Gastrocnemius medialis (tissue), 4 donors: ENCODE measurements at regions not wholly inside any gene's neighbourhood (a gene's known extent, or its start where the extent isn't known, plus 50 kb on each side); places are given as distances from the start of the nearest gene placed in this dataset.
"Not testable (repeated sequence)": the region's sequence is repeated elsewhere in the genome, so short reads cannot be mapped to it uniquely, and the experiment has no call there.

Source experiments
- ATAC-seq, 2 donors: fragments of 150-250 bp; one replicate each; pipeline ENCODE4 v1.9.1; 2016
- DNase-seq, 2 donors: peaks; one replicate each; pipeline ENCODE4 v3.0.0-alpha.2; 2019
- H3K27ac ChIP-seq, 4 donors: fragments of 200-600 bp; sonication (generic); 1 replicate in 1 of 4; 2 replicates in 3 of 4; pipeline ENCODE4 v1.5.1; 2016 to 2018; ENCODE audit warnings: mild to moderate bottlenecking in 2 of 4, moderate library complexity in 1 of 4
- H3K27me3 ChIP-seq, 3 donors: fragments of 200-600 bp; sonication (generic) in 2 of 3; 1 replicate in 1 of 3; 2 replicates in 2 of 3; pipeline versions ENCODE4 v1.5.1 to v1.6.0; 2016 to 2019; ENCODE audit warnings: mild to moderate bottlenecking in 1 of 3, moderate library complexity in 1 of 3
- H3K36me3 ChIP-seq, 2 donors: fragments of 200-600 bp; sonication (generic) in 1 of 2; one replicate each; pipeline ENCODE4 v1.5.1; 2017 to 2018
- H3K4me1 ChIP-seq, 2 donors: fragments of 200-600 bp; sonication (generic) in 1 of 2; one replicate each; pipeline ENCODE4 v1.5.1; 2016 to 2017; ENCODE audit warnings: mild to moderate bottlenecking in 2 of 2
- H3K4me3 ChIP-seq, 4 donors: fragments of 200-600 bp; sonication (generic) in 3 of 4; 1 replicate in 1 of 4; 2 replicates in 3 of 4; pipeline ENCODE4 v1.5.1; 2016 to 2019; ENCODE audit warnings: mild to moderate bottlenecking in 2 of 4
- H3K9me3 ChIP-seq, 3 donors: fragments of 200-600 bp; sonication (generic) in 2 of 3; 1 replicate in 1 of 3; 2 replicates in 2 of 3; pipeline ENCODE4 v1.5.1; 2016 to 2019
- POLR2A ChIP-seq, 2 donors: fragments of 450-650 bp; IDR thresholded peaks; one replicate each; pipeline ENCODE4 v1.6.1; 2017; ENCODE audit warnings: antibody characterized with exemption in 2 of 2, mild to moderate bottlenecking in 2 of 2, moderate library complexity in 2 of 2
- in situ Hi-C, 4 donors: fragments of 200-750 bp; cut with MboI; loops; one replicate each; pipeline versions ENCODE4 v1.15.0 to v1.8.0; 2017; ENCODE audit warnings: low sequenced_read_pairs in 4 of 4
- intact Hi-C: fragments of 100-400 bp; cut with DNase I; formaldehyde crosslinking; loops from one replicate; pipeline ENCODE4 v1.15.1; 2023; ENCODE audit warnings: low total_unique reads
- TF ChIP-seq, protein P1 (sequence below), 5 experiments: fragments of 450-650 bp in 3 of 5; fragments of 200-600 bp in 2 of 5; sonication (generic) in 2 of 5; IDR thresholded peaks in 4 of 5; conservative IDR thresholded peaks in 1 of 5; 1 replicate in 4 of 5; 2 replicates in 1 of 5; pipeline ENCODE4 v1.5.1; 2016 to 2019; ENCODE audit warnings: antibody characterized with exemption in 5 of 5, mild to moderate bottlenecking in 3 of 5, moderate library complexity in 3 of 5

DNA sequence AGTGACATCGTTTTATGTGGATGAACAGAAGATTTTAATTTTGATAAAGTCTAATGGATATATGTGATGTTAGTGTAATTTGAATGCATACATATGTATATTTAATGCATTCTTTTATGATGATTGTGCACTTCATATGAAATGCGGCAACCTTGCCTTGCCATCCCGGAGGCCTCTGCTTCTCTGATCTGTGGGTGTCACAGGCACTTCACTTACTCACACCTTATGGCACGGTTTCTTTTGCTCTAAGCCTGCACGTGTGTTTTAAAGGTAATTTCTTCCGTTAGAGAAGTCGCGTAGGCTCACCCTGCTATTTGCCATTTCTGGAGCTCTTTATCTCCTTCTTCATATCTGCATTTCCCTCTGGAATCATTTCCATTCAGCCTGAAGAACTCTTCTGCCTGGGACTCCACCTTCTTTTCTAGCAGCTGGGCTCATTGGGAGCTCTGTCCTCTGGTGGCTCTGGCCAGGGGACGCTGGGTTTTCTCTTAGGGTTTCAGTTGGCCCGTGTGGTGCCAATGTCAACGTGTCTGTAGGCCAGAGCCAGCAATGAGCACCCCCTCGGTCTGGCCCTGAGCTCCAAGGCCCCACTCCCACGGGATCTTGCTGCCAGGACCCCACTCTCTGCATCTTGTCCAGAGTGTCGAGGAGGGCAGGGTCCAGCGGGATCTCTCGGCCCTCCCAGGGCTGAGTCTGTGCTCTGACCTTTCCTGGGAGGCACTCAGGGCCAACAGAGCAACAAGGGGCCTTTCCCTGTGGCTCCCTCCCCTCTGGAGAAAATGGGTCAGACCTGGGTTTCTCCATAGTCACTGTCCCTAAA, 97.3 kb downstream of the RTP5 start:
- Histone ChIP-seq H3K27ac (no peak overlapping the region), H3K27me3 (no peaks in the 10 kb centered on the region), H3K4me1 (no peaks in the 10 kb centered on the region), H3K9me3 (no peaks in the 10 kb centered on the region), H3K36me3 (no peaks in the 10 kb centered on the region), H3K4me3 (no peak overlapping the region)
- in situ Hi-C loops (no loop called here), intact Hi-C loops (no loop called here)
- TF ChIP-seq, protein P1, sequence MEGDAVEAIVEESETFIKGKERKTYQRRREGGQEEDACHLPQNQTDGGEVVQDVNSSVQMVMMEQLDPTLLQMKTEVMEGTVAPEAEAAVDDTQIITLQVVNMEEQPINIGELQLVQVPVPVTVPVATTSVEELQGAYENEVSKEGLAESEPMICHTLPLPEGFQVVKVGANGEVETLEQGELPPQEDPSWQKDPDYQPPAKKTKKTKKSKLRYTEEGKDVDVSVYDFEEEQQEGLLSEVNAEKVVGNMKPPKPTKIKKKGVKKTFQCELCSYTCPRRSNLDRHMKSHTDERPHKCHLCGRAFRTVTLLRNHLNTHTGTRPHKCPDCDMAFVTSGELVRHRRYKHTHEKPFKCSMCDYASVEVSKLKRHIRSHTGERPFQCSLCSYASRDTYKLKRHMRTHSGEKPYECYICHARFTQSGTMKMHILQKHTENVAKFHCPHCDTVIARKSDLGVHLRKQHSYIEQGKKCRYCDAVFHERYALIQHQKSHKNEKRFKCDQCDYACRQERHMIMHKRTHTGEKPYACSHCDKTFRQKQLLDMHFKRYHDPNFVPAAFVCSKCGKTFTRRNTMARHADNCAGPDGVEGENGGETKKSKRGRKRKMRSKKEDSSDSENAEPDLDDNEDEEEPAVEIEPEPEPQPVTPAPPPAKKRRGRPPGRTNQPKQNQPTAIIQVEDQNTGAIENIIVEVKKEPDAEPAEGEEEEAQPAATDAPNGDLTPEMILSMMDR (IDR thresholded peaks at IDR 0.05 in 4 of 5, conservative IDR thresholded peaks at IDR 0.05 in 1 of 5): no peak
- no peak for TF ChIP-seq POLR2A (IDR thresholded peaks at IDR 0.05)
- DNase-seq: no peak
- no peak for ATAC-seq

DNA sequence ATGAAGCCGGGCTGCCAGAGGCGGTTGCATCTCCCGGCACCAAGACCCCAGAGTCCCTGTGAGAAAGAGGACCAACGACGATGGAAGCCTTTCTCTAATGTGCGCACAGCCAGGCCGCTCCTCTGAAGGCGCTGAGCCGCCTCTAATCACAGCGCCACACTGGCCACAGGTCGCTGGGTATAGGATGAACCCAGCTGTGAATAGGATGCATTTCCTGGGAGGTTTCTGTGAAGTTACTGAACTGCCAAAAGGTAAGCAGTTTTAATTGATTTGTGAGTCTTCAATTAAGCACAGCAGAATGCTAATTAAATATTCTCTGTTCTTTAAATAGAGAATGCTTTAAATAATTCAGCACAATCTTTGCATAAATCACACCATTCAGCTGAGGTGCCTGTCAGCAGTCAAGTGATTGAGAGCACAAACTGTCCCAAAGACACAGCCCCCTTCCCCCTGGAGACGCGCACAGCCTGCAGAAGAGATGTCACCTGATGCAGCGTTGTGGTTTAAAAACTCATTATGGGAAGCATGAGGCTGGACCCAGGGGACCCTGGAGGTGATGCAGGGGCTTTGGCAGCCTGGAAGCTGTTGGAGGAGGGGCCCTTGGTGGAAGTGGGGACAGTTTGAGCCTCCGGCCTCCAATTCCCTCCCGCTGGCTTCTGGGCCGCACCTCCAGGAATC, 98.1 kb downstream of the RTP5 start:
- Histone ChIP-seq H3K27me3 (no peaks in the 10 kb centered on the region), H3K27ac (no peak overlapping the region), H3K4me1 (no peaks in the 10 kb centered on the region), H3K36me3 (no peaks in the 10 kb centered on the region), H3K4me3 (no peak overlapping the region), H3K9me3 (no peaks in the 10 kb centered on the region)
- no peak for ATAC-seq
- in situ Hi-C loops: no loop called here
- TF ChIP-seq POLR2A (IDR thresholded peaks at IDR 0.05): no peak
- TF ChIP-seq, protein P1 (IDR thresholded peaks at IDR 0.05 in 4 of 5, conservative IDR thresholded peaks at IDR 0.05 in 1 of 5): no peak
- intact Hi-C loops: no loop called here
- DNase-seq: no peak

DNA sequence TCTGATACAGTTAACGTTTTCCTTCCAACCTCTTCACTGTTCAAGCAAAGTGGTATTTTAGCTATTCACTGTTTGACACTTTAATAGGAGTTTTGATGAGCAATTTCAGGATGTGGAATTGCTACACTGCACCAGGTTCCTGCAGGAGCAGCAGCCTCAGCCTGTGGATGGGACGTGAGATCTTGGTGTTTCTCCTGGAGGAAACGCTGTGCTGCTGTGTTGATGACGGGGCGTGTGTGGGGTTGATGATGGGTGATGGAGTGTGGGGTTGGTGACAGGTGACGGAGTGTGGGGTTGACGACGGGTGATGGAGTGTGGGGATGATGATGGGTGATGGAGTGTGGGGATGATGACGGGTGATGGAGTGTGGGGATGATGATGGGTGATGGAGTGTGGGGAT, 98.9 kb downstream of the RTP5 start:
- no peak overlapping the region for H3K27ac ChIP-seq
- no peaks in the 10 kb centered on the region for H3K36me3 ChIP-seq
- no peaks in the 10 kb centered on the region for H3K9me3 ChIP-seq
- H3K4me3 ChIP-seq: no peak overlapping the region
- intact Hi-C loops: no loop called here
- in situ Hi-C loops: no loop called here
- DNase-seq (no peak), ATAC-seq (no peak)
- no peak for TF ChIP-seq POLR2A (IDR thresholded peaks at IDR 0.05)
- TF ChIP-seq, protein P1 (IDR thresholded peaks at IDR 0.05 in 4 of 5, conservative IDR thresholded peaks at IDR 0.05 in 1 of 5): no peak
- H3K4me1 ChIP-seq: no peaks in the 10 kb centered on the region
- no peaks in the 10 kb centered on the region for H3K27me3 ChIP-seq

DNA sequence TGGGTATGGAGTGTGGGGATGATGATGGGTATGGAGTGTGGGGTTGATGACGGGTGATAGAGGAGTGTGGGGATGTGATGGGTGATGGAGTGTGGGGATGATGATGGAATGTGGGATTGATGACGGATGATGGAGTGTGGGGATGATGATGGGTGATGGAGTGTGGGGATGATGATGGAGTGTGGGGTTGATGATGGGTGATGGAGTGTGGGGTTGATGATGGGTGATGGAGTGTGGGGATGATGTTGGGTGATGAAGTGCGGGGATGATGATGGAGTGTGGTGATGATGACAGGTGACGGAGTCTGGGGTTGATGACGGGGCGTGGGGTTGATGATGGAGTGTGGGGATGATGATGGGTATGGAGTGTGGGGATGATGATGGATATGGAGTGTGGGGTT, 99.7 kb downstream of the RTP5 start:
- ATAC-seq, H3K4me3 ChIP-seq, H3K27ac ChIP-seq, H3K27me3 ChIP-seq, in situ Hi-C loops, intact Hi-C loops, H3K36me3 ChIP-seq, DNase-seq, H3K9me3 ChIP-seq, H3K4me1 ChIP-seq: not testable (repeated sequence)

DNA sequence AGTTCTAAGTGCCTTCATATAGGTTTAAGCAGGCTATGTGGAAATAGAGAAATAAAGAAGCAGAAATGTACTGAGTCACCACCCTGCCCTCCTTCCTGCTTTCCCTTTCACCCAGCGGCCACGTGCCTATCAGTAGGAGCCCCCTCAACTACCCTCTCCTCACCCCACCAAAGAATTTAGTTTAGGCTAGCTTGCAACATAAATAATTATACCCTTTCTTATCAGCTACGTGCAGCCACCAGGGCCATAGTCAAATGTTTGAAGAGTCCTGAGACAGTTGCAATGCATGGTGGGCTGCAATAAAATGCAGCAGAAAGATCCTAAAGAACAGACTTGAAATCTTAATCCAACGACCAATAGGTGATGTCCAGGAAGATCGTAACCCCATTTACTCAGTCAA, 101.2 kb downstream of the RTP5 start:
- TF ChIP-seq, protein P1 (IDR thresholded peaks at IDR 0.05 in 4 of 5, conservative IDR thresholded peaks at IDR 0.05 in 1 of 5): no peak
- TF ChIP-seq POLR2A (IDR thresholded peaks at IDR 0.05): no peak

More for the DNA sequence above, 101.2 kb downstream of the RTP5 start:
- Histone ChIP-seq H3K4me3 (no peak overlapping the region), H3K36me3 (no peaks in the 10 kb centered on the region), H3K27ac (no peak overlapping the region), H3K27me3 (no peaks in the 10 kb centered on the region), H3K9me3 (no peaks in the 10 kb centered on the region), H3K4me1 (no peaks in the 10 kb centered on the region)
- ATAC-seq (no peak), DNase-seq (no peak)
- in situ Hi-C loops (no loop called here), intact Hi-C loops (no loop called here)
